Islet of Langerhans (tissue), 1 donor: ENCODE measurements at regions not wholly inside any gene's neighbourhood (a gene's known extent, or its start where the extent isn't known, plus 50 kb on each side); places are given as distances from the start of the nearest gene placed in this dataset.
"Not testable (repeated sequence)": the region's sequence is repeated elsewhere in the genome, so short reads cannot be mapped to it uniquely, and the experiment has no call there.

Source experiments
- FAIRE-seq: peaks from one replicate; lab custom pipeline; 2011; peaks lifted over from hg19 to GRCh38; lab: Jason Lieb, UNC

DNA sequence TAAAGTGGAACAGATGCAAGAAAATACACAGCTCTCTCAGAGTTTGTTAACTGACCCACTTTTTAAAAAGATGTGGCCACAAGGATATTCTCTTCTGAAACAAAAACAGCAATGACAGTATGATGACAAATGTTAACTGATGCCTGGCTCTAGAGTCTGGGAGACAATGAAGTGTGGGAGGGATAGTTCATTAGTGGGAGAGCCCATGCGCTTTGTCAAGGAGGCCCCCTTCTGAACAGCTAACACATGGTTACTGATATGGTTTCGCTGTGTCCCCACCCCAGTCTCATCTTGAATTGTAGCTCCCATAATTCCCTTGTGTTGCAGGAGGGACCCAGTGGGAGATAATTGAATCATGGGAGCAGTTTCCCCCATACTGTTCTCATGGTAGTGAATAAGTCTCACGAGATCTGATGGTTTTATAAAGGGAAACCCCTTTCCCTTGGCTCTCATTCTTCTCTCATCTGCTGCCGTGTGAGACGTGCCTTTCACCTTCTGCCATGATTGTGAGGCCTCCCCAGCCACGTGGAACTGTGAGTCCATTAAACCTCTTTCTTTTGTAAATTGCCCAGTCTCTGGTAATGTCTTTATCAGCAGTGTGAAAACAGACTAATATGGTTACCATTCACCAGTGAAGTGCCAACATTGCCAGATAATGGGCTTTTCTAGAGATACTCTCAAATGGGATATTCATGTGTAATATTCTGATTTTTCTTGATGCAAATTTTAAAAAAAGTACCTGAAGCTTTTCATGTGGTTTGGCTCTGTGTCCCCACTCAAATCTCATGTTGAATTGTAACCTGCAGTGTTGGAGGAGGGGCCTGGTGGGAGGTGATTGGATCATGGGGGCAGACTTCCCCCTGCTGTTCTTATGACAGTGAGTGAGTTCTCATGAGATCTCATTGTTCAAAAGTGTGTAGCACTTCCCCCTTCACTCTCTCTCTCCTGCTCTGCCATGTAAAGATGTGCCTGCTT is 435.8 kb downstream of the SHISA9 start:
- not testable (repeated sequence) for FAIRE-seq

DNA sequence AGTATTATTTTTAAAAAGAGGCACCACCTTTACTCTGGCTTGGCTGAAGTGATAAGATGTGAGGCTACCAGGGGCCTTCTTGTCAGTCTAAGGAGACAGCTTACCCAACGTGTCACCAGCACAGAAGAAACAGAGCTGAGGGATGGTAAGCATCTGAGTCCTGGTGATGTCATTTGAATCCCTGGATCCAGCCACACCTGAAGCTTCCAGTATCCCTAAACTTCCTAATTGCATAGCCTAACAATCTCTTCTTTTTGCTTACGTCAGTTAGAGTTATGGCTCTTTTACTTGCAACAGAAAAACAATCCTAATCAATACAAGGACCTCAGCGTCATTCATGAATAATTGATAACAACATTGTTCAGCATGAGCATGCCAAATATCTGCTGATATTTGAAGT is 436.6 kb downstream of the SHISA9 start:
- no peak for FAIRE-seq

DNA sequence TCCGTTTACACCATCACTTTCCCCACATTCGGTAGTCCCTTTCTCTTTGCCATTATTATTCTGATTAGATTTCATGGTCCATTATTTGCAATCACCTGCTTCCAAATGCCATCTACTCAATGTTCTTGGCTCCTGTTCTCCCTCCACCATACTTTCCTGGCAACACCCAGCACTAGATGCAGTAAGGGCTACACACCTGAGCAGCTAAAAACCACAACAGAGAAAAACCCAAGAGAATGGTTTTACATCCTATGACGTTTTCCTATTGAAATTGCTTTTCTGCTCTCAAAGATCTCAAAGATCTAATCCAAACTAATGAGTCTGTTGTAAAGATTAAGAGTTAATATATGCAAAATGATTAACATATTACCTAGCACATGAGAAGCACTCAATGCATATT is 441.3 kb downstream of the SHISA9 start:
- no peak for FAIRE-seq

DNA sequence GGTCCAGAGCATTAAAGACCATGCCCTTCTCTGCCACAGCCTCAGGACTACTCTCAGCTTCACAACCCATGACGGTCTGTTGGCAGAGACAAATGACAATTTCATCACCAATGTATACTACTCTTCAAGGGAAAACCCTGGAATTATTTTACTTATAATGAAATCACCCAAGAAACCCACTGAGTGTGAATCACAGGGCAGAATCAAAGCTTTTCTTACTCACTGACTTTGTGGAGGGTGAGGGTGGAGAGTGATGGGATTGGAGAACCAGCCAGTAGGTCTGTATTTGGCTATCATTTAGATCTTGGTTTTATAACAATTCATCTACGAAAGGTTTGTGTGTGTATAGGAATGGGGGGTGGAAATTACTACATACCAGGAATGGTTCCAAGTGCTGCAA is 442.6 kb downstream of the SHISA9 start:
- FAIRE-seq: no peak

DNA sequence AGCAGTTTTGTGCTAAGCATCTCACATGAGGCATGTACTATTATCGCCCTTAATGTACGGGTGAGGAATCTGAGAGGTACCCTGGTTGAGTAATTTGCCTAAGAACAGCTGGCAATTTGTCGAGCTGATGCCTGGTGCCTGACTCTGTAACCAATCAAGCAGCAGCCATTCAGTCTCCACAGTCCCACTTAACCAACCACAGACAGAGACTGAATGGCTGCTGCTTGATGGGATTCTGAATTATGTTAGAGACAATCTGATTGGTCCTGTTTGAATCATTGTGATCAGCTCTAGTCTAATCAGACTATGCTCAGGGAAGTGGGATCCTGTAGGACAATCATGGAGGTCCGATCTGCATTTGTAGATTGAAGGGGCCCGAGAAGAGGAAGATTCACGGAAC is 447.0 kb downstream of the SHISA9 start:
- FAIRE-seq: no peak

DNA sequence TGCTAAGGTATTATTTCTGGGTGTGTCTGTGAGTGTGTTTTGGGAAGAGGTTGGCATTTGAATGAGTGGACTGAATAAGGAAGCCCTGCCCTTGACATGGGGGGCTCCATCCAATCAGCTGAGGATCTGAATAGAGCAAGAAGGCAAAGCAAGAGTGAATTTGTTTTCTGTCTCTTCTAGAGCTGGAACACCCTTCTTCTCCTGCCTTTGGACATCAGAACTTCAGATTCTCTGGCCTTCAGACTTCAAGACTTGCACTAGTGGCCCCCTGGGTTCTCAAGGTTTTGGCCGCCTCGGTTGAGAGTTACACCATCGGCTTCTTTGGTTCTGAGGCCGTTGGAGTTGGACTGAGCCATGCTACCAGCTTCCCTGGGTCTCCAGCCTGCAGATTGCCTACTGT is 448.6 kb downstream of the SHISA9 start:
- no peak for FAIRE-seq

DNA sequence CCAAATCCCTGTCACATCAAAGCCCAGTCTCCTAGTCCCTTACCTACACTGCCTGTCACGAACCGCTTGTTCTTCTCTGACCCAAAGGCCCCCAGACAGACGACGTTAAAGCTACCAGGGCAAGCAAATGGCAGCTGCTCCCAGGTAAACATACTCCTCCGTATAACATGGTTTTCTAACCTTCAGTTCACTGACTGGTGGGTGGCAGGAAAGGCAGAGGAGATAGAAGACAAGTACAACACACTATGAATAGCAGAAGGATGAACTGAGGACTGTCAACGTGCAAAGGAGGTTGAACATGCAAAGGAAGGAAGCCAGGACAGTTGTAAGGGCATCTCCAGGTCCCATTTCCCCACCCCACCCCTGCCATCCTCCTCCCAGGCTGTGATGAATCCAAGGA is 449.8 kb downstream of the SHISA9 start:
- FAIRE-seq: no peak

DNA sequence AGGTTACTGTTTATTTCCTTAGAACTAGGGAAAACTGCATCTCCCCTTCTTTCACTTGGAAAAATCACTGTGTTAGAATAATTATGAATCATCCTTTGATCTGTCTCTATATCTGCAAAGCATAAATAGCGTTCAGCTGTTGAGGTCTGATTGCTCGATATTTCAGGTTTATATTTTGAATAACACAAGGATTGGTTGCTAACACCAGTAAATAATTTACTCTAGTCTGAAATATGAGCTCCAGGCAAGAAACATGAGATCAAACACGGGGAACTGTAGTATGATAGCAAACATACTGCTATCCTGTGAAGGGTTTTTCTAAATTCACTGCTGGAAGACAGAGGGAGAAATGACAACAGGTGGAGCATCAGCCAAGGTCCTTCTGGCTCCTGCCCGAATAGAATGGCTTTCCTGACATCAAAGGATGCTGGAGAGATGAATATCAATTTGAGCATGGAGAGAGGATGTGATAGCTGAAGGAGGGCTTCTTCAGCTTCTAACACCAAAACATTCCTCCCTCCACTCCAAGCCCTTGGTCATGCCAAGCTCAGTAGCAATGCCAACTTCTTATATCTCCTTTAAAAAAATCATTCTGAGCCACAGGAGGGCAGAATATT is 450.3 kb downstream of the SHISA9 start:
- no peak for FAIRE-seq

DNA sequence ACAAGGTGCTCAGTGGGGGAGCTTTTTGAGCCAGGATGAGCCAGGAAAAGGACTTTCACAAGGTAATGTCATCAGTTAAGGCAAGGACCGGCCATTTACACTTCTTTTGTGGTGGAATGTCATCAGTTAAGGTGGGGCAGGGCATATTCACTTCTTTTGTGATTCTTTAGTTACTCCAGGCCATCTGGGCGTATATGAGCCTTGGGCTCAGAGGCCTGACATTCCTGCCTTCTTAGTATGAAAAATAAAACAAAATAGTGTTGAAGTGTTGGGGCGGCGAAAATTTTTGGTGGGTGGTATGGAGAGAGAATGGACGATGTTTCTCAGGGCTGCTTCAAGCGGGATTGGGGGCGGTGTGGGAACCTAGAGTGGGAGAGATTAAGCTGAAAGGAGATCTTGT is 451.4 kb downstream of the SHISA9 start:
- FAIRE-seq: not testable (repeated sequence)

DNA sequence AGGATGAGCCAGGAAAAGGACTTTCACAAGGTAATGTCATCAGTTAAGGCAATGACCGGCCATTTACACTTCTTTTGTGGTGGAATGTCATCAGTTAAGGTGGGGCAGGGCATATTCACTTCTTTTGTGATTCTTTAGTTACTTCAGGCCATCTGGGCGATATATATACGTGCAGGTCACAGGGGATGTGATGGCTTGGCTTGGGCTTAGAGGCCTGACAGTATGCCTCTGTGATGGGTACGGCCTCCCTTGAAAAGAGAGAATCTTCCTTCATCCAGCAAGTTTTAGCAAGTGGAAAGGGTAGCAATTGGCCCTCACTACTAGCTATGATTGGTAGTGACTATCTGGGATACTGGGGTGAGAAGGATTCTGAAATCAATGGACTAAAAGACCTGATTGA is 456.4 kb downstream of the SHISA9 start:
- FAIRE-seq: not testable (repeated sequence)

DNA sequence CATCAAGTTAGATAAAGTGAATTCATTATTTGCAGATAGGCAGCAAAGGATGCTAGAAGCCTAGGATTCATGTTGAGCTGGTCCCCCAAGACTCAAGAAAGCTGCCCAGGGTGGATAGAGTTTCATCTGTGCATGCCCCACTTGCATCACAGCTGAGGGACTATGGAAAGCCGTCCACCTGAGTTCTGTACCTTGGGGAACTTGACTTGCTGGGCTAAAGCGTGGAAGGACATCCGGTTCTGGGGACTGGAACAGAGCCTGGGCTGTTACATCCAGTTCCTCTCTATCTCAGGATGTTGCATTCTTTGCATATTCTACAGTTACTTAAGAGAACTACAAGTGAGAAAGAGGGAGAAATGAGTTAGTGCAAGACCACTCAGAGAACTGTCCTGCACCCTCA is 458.4 kb downstream of the SHISA9 start:
- FAIRE-seq: no peak

DNA sequence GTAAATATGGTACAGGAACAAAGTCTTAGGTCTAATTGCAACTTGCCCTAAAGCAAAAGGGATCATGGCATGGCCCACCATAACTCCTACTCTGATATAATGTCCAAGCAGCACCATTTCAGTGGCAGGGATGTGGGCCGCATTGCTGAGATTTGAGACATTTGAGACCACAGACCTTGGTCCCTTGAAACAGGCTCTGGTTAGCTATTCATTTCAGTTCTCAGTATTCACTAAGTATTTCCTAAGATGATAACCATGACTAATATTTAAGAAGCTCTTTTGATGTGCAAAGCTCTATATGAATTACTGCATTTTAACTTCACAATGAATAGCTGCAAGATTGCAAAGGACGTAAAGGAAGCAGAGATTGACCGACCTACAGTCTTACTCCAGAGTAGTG is 471.0 kb downstream of the SHISA9 start:
- no peak for FAIRE-seq

DNA sequence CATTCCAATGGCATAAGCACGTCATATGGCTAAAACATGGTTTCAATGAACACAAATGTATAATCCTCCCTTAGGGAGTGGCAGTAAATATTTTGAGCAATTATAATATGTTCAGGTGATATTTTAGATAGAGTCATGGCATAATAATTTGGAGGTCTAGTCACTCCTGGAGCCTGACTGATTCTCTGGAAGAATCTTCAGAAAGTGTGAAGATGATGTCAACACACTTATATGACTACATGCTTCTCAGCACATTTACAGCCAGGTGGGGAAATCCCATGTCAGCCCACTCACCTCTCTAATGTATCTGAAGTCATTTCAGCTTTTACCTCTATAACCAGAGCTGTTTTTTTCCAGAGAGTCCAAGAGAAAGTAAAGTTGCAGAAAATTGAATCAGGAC is 474.8 kb downstream of the SHISA9 start:
- FAIRE-seq: no peak

DNA sequence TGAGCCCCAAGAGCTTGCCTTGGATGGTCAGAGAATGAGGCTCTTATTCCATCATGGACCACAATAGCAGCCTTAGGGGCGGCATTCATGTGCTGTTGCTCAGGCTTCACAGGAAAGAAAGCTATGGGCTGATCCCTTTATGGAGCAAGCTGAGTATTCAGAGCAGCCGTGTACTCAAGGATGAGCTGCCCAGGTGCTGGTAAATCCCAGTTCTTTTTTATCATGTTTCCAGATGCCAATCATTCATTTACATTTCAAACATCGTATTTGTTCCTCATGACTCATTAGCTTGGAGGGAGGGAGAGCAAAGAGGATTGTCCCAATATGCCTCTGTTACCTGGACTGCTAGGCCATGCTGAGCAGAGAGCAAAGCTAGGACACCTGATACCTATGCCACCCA is 475.7 kb downstream of the SHISA9 start:
- no peak for FAIRE-seq

DNA sequence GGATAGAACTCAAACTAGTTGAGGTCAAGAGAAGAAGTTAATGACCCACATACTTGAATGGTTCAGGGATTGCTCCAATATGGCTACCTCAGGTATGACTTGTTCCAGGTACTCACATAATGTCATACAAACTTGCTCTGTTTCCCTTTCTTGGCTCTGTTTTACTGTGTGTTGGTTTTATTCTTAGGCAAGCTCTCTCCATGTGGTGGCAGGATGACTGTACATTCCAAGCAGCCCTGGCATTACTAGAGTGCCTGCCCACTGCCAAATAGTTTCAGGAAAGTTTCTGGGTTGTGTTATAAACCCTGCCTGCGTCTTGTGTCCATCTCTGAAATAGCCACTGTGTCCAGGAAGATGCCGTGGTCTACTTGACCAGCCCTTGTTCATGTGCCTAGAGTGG is 476.8 kb downstream of the SHISA9 start:
- no peak for FAIRE-seq

DNA sequence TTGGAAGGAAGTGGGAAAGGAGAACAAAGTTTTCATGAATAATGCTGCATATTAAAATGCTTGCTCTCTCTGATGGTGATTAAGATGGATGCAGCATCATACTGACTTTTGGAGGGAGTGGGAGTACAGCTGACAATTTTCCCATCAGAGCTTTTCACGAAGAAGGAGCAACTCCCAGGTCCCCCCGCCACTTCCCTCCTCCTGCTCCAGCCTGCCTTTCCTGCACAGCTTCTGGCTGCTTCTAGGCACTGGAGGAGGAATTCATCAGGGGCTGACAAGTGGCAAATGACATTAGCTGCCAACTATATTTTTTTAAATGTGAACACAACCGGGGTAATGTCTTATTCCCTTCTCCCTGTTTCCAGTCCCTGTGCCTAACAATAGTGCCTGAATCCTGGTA is 477.9 kb downstream of the SHISA9 start:
- FAIRE-seq: no peak

DNA sequence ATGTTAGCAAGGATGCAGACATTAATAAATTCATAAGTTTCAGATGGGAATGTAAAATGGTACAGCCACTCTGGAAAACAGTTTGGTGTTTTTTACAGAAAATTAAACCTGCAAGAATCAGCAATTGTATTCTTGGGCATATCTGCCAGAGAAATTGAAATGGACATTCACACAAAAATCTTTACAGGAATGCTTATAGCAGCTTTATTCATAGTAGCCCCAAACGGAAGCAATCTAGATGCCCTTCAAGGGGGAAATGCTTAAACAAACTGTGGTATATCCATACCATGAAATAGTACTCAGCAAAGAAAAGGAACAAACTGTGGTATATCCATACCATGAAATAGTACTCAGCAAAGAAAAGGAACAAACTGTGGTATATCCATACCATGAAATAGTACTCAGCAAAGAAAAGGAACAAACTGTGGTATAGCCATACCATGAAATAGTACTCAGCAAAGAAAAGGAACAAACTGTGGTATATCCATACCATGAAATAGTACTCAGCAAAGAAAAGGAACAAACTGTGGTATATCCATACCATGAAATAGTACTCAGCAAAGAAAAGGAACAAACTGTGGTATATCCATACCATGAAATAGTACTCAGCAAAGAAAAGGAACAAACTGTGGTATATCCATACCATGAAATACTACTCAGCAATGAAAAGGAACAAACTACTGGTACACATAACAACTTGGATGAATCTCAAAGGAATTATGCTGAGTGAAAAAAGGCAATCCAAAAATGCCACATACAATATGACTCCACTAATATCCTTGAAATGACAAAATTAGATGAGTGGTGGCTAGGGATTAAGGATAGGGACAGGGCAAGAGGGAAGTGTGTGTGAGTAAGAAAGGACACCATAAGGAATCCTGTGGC is 484.0 kb downstream of the SHISA9 start:
- FAIRE-seq: not testable (repeated sequence)

DNA sequence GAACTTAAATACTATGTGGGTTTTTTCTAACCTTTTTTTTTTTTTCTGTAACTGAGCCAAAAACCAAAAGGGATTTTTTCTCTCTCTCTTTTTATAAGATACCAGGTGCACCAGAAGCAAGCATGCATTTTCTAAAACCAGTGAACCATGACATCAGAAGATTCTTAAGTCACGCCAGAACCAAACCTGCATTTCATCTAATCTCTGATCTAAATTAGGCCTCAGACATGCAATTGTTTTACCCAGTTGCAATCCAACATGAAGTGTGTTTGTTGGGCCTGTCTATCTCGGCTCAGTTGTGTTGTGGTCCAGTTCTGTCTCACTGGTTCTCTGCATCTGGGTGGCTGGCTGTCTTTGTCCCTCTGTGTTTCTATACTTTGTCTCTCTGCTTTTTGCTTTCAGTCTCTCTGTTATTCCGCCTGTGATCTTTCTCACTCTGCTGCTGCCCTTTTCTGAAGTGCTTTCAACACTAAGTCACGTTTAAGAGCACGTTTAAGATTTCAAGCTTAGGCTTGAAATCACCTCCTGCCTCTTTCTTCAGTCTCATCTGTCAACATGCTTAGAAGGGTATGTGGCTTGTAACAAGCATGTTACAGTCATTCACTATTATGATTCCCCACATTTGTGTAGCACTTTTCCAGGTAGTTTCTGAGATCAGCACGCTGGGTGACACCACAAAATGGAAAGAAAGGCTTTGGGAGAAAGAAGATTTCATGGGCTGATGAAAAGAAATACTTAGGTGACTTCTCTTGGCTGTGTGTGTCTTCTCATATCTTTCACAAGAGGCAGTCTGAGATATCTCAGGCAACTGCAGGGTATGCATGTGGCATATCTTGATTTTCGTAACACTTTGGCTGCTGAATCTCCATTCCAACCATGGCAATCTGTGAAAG is 488.9 kb downstream of the SHISA9 start:
- FAIRE-seq: no peak

DNA sequence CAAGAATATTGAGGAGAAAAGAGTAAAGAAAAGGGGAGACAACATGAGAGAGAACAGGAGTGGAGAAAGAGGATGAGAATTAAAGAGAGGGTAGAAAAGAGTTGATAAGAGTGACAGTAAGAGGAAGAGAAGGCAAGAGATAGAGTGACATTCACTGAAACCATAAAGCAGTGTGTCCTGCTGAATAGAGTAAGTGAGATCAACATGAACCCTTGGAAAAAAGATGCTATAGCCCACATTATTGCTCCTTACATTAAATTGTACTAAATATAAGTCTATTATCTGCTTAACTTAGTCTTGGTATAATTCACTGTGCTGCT is 489.5 kb downstream of the SHISA9 start:
- FAIRE-seq: no peak

DNA sequence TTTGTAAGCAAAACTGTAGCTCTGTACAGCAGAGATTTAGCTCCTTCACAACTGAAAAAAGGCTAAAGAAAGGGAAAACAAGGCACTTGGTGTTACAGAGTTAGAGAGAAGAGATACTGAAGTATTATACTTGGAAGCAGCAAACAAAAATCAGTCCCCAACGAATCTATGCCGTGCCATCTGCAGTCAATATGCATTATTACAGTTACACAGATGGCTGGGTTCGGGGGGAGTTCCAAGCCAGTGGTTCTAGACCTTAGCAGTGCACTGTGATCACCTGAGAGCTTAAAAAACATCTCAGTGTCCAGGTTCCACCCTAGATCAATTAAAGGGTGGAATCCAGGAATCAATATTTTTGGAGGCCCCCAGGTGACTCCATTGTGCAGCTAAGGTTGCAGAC is 489.9 kb downstream of the SHISA9 start:
- no peak for FAIRE-seq

DNA sequence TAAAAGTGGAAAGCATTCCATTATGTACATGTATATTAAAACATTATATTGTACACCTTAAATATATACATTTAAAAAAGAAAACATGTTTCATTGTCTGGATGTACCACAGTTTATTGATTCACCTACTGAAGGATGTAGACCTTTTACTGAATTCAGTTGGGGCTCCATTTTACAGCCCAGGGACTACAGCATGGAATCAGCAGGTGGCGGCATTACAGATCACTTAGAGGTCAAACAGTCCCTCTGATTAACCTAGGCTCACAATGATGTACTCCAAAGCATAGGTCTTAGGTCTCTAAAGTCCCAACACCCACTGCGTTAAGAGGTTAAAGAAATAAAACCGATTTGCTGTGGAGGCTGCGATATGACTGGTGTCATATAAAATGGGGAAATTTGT is 490.9 kb downstream of the SHISA9 start:
- FAIRE-seq: no peak

DNA sequence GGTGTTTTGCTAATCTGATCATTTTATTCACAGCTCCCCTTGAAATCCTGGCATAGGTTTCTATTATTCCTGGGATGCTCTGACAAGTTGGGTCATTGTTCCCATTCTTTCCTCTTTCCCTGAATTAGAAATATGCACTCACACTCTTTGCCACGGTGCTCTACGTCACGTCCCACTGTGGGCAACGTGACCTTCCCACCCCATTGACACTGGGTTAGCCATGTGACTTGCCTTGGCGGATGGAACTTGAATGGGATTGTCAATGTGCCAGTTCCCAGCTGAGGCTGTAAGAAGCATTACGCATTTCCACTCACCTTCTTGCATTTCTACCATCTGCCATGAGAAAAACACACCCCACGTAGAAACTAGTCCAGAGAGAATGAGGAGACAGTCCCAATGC is 492.4 kb downstream of the SHISA9 start:
- no peak for FAIRE-seq
